GM21723 (cell line): ENCODE measurements at regions not wholly inside any gene's neighbourhood (a gene's known extent, or its start where the extent isn't known, plus 50 kb on each side); places are given as distances from the start of the nearest gene placed in this dataset.

Experiments
- ATAC-seq: cut with Tn5 transposase; IDR thresholded peaks from one replicate; pipeline ENCODE4 v1.9.1; 2021; ENCODE audit warnings: mild to moderate bottlenecking, moderate library complexity; ENCODE audit not compliant: unreplicated experiment

DNA sequence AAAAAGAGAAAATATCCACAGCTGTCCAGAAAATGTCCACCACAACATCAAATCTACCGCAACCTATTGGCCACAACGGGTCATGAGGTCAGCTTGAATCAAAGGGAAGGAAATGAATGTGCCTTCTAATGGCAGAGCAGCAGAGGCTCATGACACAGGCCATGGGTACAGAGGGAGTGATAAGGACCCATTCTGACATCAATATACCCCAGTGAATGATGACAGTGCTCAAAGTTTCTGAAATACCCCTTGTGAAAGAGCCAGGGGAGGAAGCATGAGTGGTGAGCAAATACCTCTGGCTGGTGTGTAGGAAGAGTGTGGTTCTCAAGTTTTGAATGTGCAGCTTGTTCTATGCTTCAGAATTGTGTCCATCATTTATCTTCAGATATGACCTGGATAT is 348.2 kb downstream of the IRX1 start:
- ATAC-seq: no peak

DNA sequence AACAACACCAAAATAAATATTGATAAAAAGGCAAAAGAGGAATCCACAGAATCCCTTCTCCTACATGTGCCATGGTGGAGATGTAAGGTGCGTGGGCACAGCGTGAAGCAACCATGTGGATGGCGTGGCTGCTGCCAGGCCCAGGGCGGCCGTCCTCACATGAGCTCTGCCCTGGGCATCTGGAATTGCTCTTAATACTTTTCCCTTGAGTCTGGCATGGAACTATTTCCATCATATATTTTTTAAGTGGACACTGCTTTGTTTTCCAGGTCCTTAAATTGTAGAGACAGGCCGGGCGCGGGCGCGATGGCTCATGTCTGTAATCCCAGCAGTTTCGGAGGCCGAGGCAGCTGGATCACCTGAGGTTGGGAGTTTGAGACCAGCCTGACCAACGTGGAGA is 349.3 kb downstream of the IRX1 start:
- ATAC-seq: no peak

- no peak for ATAC-seq
Measured at GRCh38 chr5:3948838-3949237, 353.2 kb downstream of the IRX1 start.

DNA sequence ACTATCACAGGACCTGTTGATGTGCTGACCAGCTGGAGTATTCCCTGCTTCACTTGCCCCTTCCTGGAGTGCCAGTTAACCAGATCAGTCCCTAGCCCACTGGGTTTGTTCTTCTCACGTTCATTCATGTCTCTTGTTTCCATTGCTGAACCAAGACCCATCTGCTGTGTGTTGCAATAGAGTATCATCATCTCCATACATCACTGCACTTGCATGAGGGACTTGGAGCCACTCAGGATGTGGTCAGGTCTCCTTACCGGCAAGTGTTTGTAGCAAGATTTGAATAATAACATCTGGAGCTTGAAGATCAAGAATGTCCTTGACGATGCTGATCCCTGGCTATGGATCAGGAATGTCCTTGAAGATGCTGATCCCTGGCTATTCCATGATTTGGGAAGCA is 358.6 kb downstream of the IRX1 start:
- ATAC-seq: no peak

- no peak for ATAC-seq
Measured at GRCh38 chr5:3954633-3955032, 359.0 kb downstream of the IRX1 start.

- ATAC-seq: no peak
Measured at GRCh38 chr5:3957658-3958057, 362.0 kb downstream of the IRX1 start.

DNA sequence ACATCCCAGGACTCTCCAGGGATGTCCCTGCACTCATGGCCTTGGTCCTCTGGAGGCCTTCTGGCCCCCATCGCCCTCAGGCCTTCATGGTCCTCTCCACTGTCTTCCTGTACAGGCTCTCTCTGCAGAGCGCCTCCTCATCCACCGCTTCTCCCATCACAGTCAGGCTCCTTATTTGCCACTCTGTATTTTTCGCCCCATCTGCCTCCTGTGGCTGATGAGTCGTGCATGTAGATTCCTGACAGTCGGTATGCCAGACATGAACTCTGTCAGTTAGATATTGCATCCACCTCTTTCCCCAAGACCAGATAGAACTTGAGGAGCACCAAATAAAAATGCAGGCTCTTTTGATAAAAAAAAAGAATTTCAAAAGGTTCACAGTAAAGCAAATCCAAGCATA is 362.8 kb downstream of the IRX1 start:
- ATAC-seq: no peak

- no peak for ATAC-seq
Measured at GRCh38 chr5:3962113-3962512, 366.5 kb downstream of the IRX1 start.

GRCh38 chr5:3963652-3964051 is 368.0 kb downstream of the IRX1 start:
- ATAC-seq: no peak

DNA sequence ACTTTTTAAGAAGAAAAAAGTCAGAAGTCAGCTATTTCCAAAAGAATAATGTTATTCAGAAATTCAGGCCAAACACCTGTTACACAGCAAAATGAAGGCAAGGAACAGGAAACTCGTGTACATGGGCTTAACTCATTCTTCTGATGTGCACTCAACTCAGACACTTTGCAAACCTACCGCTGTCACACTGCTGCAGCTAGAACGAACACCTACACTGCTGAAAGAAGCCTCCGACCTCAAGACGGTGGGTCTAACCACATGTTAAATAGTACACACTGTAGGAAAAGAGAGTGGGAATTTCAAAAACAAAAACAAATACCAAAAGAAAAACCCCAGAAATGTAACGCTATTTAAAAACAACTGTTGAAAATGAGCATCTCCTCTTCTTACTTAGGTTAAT is 384.5 kb downstream of the IRX1 start:
- no peak for ATAC-seq

DNA sequence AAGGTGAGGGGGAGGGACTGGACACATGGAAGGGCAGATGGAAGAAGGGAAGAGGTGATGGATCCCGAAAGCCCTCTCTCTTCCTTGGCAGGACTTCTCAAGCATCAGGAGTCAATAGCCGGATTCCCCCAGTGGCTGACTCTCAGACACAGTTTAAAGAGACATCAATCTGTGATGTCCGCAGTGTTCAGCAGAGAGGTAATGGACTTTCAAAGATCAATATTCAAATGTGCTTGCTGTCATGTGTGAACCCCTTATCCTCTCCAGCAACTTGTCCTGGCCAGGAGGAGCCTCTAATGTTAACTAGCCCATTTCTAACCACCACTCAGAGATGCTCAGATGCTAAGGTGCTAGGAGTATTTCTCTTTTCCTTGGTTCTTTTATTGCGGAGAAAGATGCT is 392.2 kb downstream of the IRX1 start:
- no peak for ATAC-seq

GRCh38 chr5:3993856-3994473 is 398.3 kb downstream of the IRX1 start:
- no peak for ATAC-seq

GRCh38 chr5:3994628-3995027 is 399.0 kb downstream of the IRX1 start:
- no peak for ATAC-seq

DNA sequence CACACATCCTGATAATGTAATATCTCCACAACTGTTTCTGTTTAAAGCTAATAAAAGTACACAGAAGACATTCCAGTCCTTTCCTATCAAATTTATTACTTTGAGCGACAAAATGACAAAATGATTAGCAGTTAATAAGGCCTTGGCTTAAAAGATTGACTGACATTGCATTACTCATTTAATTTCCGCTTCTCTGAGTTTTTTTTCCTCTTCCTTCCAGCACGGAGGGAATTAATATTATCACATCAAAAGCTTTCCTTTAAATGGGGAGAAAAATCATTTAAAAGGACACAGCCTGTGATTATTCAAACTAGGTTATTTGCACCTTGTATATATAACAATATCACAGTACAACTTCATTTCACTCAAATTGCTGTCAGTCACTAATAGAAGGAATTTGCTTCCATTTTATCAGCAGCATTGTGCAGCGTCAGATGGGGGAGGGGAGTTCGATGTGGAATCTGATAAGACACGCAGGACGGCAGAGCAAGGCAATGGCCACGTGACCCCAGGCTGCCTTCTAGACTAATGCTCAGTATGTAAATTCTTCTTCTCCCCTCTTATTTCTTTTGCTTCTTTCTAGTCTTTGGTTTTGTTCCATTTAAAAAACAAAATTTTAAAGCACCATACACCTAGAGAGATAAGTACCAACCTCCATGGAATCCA is 400.5 kb downstream of the IRX1 start:
- no peak for ATAC-seq

- no peak for ATAC-seq
Measured at GRCh38 chr5:3996707-3997336, 401.2 kb downstream of the IRX1 start.

DNA sequence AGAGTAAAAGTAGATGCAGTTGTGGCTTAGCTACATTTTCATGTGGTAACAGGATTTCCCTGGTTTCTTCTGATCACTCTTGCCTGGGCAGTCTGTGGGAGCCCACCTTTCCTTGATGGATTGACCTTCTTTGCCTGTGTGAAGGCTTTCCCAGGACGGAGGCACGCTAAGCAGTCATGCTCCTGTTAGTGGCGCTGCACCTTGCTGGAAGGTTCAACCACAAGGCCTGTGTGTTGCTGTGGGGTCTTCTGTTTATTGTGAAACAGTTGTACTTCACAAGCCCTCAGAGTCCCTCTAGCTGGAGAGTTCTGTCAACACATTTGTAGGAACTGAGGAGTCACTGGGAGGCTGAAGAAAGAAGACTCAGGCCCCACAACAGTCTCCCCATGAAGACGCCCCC is 402.0 kb downstream of the IRX1 start:
- ATAC-seq: no peak

DNA sequence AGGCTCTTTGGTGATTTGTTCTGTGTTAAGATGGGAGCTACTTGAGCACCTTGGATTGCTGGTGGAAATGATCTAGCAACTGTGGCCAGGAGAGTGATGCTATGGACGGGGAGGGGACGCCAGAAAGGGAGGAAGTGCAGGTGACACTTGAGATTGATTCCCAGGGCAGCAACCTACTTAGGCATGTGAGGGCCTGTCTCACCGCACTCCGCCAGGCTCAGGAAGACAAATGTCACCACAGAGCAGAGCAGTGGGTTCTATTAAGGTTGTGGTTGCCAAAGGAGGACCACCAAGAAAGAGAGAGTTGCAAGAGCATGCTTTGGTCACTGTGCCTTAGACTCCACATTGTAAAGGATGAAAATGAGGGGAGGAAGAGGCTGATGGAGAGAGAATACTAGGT is 404.3 kb downstream of the IRX1 start:
- ATAC-seq: no peak

GRCh38 chr5:4001004-4001403 is 405.4 kb downstream of the IRX1 start:
- ATAC-seq: no peak

DNA sequence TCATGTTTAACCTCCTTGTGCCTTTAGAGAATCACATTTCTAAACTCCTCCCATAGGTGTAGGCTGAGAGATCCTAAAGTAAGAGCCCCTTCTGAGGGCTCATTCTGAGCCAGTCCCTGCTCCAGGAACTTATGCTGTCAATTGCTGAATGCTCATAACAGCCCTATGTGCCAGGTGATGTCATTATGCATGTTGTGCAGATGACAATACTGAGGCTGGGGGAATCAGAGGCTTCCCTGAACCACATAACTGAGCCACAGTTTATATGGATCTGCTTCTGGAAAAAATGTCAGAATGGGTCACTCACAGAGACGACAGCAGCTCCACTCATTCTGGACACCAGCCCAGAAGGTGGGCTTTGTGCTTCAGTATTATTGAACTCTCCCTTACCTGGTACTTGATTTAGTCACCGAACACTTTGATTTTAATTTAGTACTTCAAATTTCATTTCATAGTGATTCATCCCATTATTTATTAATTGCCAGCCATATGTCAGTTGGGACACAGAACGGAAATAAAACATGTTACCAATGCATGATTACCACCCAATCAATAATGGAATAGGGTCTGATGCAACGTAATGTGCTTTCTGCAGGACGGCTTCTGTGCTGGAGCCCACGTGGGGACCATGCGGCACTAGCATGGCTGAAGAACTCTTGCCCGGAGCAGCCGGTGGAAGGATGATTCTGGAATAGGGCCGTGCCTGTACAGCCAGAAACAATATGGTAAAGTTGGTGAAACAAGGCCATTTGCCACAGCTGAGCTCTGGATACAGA is 406.3 kb downstream of the IRX1 start:
- no peak for ATAC-seq

- no peak for ATAC-seq
Measured at GRCh38 chr5:4005335-4005734, 409.7 kb downstream of the IRX1 start.

DNA sequence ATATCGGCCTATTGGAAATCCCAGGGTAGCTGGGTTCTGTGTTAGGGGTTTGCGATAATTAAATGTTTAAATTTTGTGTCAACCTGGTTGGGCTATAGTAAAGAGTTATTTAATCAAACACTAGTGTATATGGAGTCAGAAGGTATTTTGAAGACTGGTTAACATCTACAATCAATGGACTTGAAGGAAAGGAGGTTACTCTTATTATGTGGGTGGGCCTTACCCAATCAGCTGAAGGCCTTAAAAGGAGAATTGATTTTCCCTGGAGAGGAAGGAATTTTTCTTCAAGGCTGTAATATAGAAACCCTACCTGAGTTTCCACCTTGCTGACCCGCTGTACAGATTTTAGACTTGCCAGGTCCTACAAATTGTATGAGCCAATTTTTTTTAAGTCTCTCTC is 411.4 kb downstream of the IRX1 start:
- no peak for ATAC-seq

DNA sequence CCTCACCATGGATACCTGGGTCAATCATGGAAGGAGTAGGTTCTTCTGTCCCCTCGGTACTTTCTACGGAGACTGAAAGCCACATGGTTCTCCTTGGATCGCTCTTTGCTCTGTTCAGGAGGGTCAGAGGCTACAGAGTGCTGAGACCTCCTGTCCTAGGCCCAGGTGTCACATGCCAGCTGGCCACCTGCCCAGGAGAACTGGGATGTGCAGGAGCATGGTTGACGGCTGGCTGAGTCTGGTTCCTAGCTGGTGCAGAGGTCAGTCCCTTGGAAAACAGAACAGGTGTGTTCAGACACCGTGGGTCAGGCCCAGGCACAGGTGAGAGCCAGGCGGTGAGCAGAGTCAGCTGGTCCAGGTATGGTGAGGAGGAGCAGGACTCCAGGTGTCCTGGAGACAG is 416.3 kb downstream of the IRX1 start:
- no peak for ATAC-seq
